ENCODE measurements at regions not wholly inside any gene's neighbourhood (a gene's known extent, or its start where the extent isn't known, plus 50 kb on each side); places are given as distances from the start of the nearest gene placed in this dataset.
A peak's percentile ranks its signal among the peaks of the same experiment; 100 is the strongest.

DNA sequence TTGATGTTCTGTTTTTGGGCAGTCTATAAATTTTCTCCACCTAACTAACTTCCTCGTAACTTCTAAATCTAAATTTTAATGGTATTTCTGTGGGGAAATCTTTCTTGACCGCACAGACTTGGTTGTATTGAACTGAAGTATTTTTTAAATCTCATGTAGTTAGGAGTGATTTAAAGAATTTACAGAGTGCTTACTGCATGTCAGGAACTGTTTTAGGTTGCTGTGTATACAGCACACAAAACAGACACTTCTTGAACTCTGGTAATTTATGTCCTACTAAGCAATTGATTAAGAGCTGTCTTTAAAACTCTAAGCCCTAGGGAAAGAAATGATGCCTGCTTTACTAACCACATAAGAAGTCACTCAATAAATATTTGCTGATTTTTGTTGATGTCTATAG, 1350.2 kb downstream of the ZPLD1 start:
- DNase-seq (ENCODE audit: low read depth, low spot score): no peak

GRCh38 chr3:103785537-103785936, 1350.7 kb downstream of the ZPLD1 start:
- no peak for DNase-seq (ENCODE audit: low read depth, low spot score)

- no peak for DNase-seq (ENCODE audit: low read depth, low spot score)
Observed at GRCh38 chr3:103786296-103786695, 1351.5 kb downstream of the ZPLD1 start.

GRCh38 chr3:103787164-103787871, 1352.5 kb downstream of the ZPLD1 start:
- no peak for DNase-seq (ENCODE audit: low read depth, low spot score)

- no peak for DNase-seq (ENCODE audit: low read depth, low spot score)
Observed at GRCh38 chr3:103787879-103788278, 1353.1 kb downstream of the ZPLD1 start.

- no peak for DNase-seq (ENCODE audit: low read depth, low spot score)
Observed at GRCh38 chr3:103791786-103792515, 1357.1 kb downstream of the ZPLD1 start.

- no peak for DNase-seq (ENCODE audit: low read depth, low spot score)
Observed at GRCh38 chr3:103794656-103795055, 1359.8 kb downstream of the ZPLD1 start.

- no peak for DNase-seq (ENCODE audit: low read depth, low spot score)
Observed at GRCh38 chr3:103796068-103796467, 1361.3 kb downstream of the ZPLD1 start.

DNA sequence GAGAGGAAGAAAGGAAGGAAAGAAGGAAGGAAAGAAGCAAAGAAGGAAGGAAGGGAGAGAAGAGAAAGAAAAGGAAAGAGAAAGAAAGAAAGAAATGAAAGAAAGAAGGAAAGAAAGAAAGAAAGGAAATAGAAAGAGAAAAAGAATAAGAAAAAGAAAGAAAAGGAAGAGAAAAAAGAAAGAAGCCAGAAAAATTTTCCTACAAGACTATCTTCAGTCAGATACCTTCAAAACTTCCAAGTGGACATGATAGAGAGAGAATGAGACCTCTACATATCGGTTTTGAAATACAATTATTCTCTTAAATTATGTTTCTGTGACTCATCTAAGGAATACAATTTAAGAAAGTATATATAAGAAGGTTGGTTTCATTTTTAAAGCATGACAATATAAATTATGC, 1369.0 kb downstream of the ZPLD1 start:
- no peak for DNase-seq (ENCODE audit: low read depth, low spot score)

DNA sequence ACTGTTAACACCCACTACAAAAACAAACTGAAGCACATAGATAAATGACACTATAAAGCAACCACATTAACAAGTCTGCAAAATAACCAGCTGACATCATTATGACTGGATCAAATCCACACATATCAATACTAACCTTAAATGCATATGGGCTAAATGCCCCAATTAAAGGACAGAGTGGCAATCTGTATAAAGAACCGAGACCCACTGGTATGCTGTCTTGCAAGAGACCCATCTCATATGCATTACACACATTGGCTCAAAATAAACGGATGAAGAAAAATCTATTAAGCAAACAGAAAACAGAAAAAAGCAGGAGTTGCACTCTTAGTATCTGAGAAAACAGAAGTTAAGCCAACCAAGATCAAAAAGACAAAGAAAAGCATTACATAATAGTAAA, 1375.4 kb downstream of the ZPLD1 start:
- no peak for DNase-seq (ENCODE audit: low read depth, low spot score)

GRCh38 chr3:103813955-103814354, 1379.1 kb downstream of the ZPLD1 start:
- peak; percentile 1 for DNase-seq (ENCODE audit: low read depth, low spot score)

DNA sequence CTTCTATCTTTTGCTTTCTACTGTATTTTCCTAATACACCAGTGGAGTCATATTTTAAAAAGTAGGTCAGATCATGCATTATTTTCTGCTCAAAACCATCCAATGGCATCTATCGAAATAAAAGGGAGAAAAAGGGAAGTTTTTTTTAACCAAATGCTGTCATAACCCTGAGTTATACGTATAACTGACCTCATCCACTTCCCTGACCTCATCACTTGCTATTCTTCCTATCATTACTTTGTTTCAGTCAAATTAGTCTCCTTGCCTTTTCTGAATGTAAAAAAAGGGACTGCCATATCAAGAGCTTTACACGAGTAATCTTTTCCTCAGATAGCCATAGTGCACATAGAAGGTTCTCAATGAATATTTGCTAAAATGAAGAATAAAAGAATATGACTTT, 1383.6 kb downstream of the ZPLD1 start:
- no peak for DNase-seq (ENCODE audit: low read depth, low spot score)

DNA sequence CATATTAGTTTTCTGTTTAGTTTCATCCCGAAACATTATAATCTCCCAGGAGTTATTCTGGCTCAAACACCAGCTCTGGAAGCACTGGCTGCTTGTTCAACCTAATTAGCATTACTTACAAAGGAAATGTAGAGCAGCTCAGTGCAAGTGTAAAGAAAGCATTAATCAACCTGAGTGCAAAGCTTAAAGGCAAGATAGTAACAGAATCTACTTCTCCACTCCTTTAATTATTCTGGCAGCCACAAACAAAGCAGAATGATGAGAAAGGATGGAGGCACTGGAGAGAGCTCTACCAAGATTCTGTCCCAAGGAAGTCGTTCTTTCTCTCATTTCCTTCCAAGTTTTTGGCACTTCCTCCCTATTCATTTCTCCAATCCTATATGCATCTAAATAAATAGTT, 1384.0 kb downstream of the ZPLD1 start:
- DNase-seq (ENCODE audit: low read depth, low spot score): no peak

DNA sequence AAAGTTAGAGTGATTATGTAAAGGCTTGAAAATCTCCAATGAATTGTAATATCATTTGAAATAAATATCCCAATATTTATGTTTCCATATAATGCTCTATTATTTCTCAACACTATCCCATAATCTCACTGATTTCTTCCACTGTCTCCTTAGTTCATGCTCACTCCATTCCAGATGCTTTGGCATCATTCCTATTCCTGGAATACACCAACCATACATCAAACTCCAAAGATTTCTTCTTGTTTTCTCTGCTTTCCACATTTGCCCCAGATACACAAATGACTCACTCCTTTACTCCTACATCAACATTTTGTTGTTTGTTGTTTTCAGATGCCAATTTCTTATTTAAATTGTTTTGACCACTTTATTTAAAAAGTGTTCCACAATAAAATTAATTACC, 1390.8 kb downstream of the ZPLD1 start:
- DNase-seq (ENCODE audit: low read depth, low spot score): no peak

- no peak for DNase-seq (ENCODE audit: low read depth, low spot score)
Observed at GRCh38 chr3:103829723-103830326, 1395.0 kb downstream of the ZPLD1 start.

DNA sequence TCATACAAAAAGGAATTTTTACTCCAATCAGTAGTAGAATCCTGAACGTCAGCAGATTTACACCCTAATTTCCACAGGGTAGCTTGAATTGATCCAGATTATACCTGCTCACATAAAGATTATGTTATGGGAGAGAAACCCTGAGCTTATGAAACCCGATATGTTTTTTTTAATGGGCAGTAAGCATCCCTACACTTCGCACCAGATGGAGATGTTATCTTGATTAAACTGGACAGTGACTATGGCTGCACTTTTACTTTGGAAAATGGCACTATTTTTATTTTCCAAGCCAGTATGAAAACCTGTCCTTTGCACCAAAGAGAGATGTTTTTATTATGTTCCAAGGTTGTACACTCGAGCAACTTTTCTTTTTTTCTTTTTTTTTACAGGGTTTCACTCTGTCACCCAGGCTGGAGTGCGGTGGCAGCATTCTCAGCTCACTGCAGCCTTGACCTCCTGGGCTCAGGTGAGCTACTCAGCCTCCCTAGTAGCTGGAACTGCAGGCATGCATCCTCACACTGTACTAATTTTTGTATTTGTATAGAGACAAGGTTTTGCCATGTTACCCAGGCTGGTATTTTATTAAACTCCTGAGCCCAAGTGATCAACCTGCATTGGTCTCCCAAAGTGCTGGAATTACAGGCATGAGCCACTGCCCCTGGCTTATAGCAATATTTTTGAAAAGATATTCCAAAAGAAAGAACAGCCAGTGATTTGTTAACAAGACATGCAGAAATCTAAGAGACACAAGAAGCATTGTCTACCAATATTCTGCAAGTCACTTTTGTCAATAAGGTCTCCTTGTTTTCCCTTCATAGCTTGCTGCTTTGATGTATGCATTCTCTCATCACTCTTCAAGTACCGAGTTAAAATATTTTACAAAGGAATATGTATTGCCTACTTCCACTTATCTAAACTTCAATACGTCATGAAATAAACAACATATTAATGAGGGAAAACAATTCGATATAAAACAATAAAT, 1412.6 kb downstream of the ZPLD1 start:
- DNase-seq (ENCODE audit: low read depth, low spot score): no peak

- no peak for DNase-seq (ENCODE audit: low read depth, low spot score)
Observed at GRCh38 chr3:103851793-103852192, 1417.0 kb downstream of the ZPLD1 start.

DNA sequence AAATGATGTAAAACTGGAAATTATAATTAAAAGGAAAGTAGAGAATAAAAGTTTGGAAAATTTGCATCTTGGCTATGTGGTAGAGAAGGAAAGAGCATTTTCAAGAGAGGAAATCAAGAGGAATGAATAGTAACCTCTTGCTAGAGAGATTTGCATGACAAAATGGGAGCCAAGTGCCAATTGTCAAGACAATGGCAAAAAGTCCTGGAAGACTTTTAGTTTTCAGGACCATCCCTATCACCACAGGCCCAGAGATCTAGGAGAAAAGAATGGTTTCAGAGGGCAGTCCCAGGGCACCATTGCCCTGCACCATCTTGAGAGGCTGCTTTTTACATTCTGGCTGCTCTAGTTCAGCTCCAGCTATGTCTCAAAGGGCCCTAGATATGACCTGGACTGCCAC, 1427.6 kb downstream of the ZPLD1 start:
- no peak for DNase-seq (ENCODE audit: low read depth, low spot score)

DNA sequence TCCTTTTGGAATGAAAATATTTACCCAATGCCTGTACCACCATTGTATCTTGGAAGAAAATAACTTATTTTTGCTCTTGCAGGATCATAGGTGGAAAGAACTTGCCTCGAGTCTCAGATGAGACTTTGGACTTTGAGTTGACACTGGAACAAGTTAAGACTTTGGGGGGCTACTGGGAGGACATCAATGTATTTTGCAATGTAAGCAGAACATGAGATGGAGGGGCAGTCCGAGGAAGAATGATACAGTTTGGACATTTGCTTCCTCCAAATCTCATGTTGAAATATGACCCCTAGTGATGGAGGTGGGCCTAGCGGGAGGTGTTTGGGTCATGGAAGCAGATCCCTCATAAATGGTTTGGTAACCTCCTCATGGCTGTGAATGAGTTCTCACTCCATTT, 1428.6 kb downstream of the ZPLD1 start:
- DNase-seq (ENCODE audit: low read depth, low spot score): no peak

GRCh38 chr3:103866113-103866512, 1431.3 kb downstream of the ZPLD1 start:
- no peak for DNase-seq (ENCODE audit: low read depth, low spot score)

GRCh38 chr3:103873021-103873420, 1438.2 kb downstream of the ZPLD1 start:
- DNase-seq (ENCODE audit: low read depth, low spot score): no peak

Data from smooth muscle cell of the brain vasculature (primary cell).